Neural progenitor cell (in vitro differentiated cells): ENCODE measurements at regions not wholly inside any gene's neighbourhood (a gene's known extent, or its start where the extent isn't known, plus 50 kb on each side); places are given as distances from the start of the nearest gene placed in this dataset.

Experiments
- DNase-seq: peaks from one replicate; pipeline ENCODE4 v3.0.0-alpha.2; 2016; ENCODE audit warnings: low spot score
- H2AFZ ChIP-seq: fragments of 200-600 bp; sonication (generic); replicated peaks from 2 replicates; pipeline ENCODE4 v1.6.1; 2016; ENCODE audit warnings: antibody characterized with exemption
- H3F3A ChIP-seq: fragments of 200-600 bp; sonication (generic); 2 replicates; pipeline ENCODE4 v1.6.1; 2016; ENCODE audit warnings: antibody characterized with exemption, low read depth
- H3K27ac ChIP-seq: fragments of 200-600 bp; sonication (generic); 2 replicates; pipeline ENCODE4 v1.5.1; 2016; ENCODE audit warnings: mild to moderate bottlenecking
- H3K27me3 ChIP-seq: fragments of 200-600 bp; sonication (generic); 2 replicates; pipeline ENCODE4 v1.6.1; 2016; ENCODE audit warnings: mild to moderate bottlenecking, moderate library complexity
- H3K36me3 ChIP-seq: fragments of 200-600 bp; sonication (generic); 2 replicates; pipeline ENCODE4 v1.5.1; 2016
- H3K4me1 ChIP-seq: fragments of 200-600 bp; sonication (generic); 2 replicates; pipeline ENCODE4 v1.6.1; 2016; ENCODE audit warnings: mixed run types
- H3K4me2 ChIP-seq: fragments of 200-600 bp; sonication (generic); 2 replicates; pipeline ENCODE4 v1.6.1; 2016
- H3K4me3 ChIP-seq: fragments of 200-600 bp; sonication (generic); 2 replicates; pipeline ENCODE4 v1.5.1; 2016
- H3K79me2 ChIP-seq: fragments of 200-600 bp; sonication (generic); 2 replicates; pipeline ENCODE4 v1.6.1; 2016; ENCODE audit warnings: low read depth
- H3K9ac ChIP-seq: fragments of 200-600 bp; sonication (generic); 2 replicates; pipeline ENCODE4 v1.6.1; 2016
- H3K9me3 ChIP-seq: fragments of 200-600 bp; sonication (generic); 2 replicates; pipeline ENCODE4 v1.5.1; 2016; ENCODE audit warnings: low read depth
- H4K20me1 ChIP-seq: fragments of 200-600 bp; sonication (generic); 2 replicates; pipeline ENCODE4 v1.6.1; 2016; ENCODE audit warnings: low read depth
- H3K27ac Mint-ChIP-seq: 3 replicates; pipeline ENCODE4 v1.8.0; 2021; ENCODE audit warnings: mixed read lengths
- H3K27me3 Mint-ChIP-seq: 2 replicates; pipeline ENCODE4 v1.8.0; 2022; ENCODE audit warnings: low read depth, mild to moderate bottlenecking, inconsistent platforms, moderate library complexity, mixed read lengths; ENCODE audit not compliant: insufficient read depth
- H3K36me3 Mint-ChIP-seq: 3 replicates; pipeline ENCODE4 v1.8.0; 2021; ENCODE audit warnings: mixed read lengths
- H3K4me1 Mint-ChIP-seq: 3 replicates; pipeline ENCODE4 v1.8.0; 2021; ENCODE audit warnings: mixed read lengths
- H3K4me3 Mint-ChIP-seq: 3 replicates; pipeline ENCODE4 v1.8.0; 2021; ENCODE audit warnings: mild to moderate bottlenecking, moderate library complexity, mixed read lengths
- H3K9me3 Mint-ChIP-seq: 3 replicates; pipeline ENCODE4 v1.8.0; 2020; ENCODE audit warnings: mixed read lengths
- CTCF ChIP-seq: fragments of 200-600 bp; sonication (generic); IDR thresholded peaks from 2 replicates; pipeline ENCODE4 v1.5.1; 2017; ENCODE audit warnings: antibody characterized with exemption, mild to moderate bottlenecking
- EZH2 ChIP-seq: fragments of 200-600 bp; sonication (generic); IDR thresholded peaks from 2 replicates; pipeline ENCODE4 v1.6.1; 2017; ENCODE audit warnings: antibody characterized with exemption, mild to moderate bottlenecking, moderate library complexity
- EZH2phosphoT487 ChIP-seq: fragments of 200-600 bp; sonication (generic); IDR thresholded peaks from 2 replicates; pipeline ENCODE4 v1.6.1; 2017; ENCODE audit warnings: antibody characterized with exemption

GRCh38 chr5:120101771-120102170, 362.3 kb upstream of the PRR16 start:
- Histone ChIP-seq H3K9me3 (no peaks in the 10 kb centered on the region), H3K36me3 (no peaks in the 10 kb centered on the region), H3K4me2 (no peak overlapping the region), H3K27ac (no peak overlapping the region), H3F3A (no peaks in the 10 kb centered on the region), H2AFZ (no peak overlapping the region), H3K9ac (no peak overlapping the region), H3K27me3 (no peaks in the 10 kb centered on the region), H3K4me3 (no peak overlapping the region), H4K20me1 (no peaks in the 10 kb centered on the region), H3K79me2 (no peaks in the 10 kb centered on the region), H3K4me1 (no peaks in the 10 kb centered on the region)
- Mint-ChIP-seq H3K27ac (no peak overlapping the region), H3K4me3 (no peak overlapping the region), H3K9me3 (no peaks in the 10 kb centered on the region), H3K36me3 (no peaks in the 10 kb centered on the region), H3K27me3 (no peaks in the 10 kb centered on the region), H3K4me1 (no peaks in the 10 kb centered on the region)
- no peak for DNase-seq
- TF ChIP-seq EZH2phosphoT487, result no peak
- no peak for TF ChIP-seq CTCF
- TF ChIP-seq EZH2, result no peak

GRCh38 chr5:120103495-120103894, 360.6 kb upstream of the PRR16 start:
- H3K27ac ChIP-seq, result no peak overlapping the region
- H3K4me3 ChIP-seq, result no peak overlapping the region
- no peaks in the 10 kb centered on the region for H3K9me3 ChIP-seq
- H3K27me3 Mint-ChIP-seq, result no peaks in the 10 kb centered on the region
- no peaks in the 10 kb centered on the region for H4K20me1 ChIP-seq
- no peak overlapping the region for H3K4me3 Mint-ChIP-seq
- TF ChIP-seq CTCF, result no peak
- TF ChIP-seq EZH2, result no peak
- no peak for TF ChIP-seq EZH2phosphoT487
- no peaks in the 10 kb centered on the region for H3K79me2 ChIP-seq
- no peak overlapping the region for H3K27ac Mint-ChIP-seq
- H3K4me2 ChIP-seq, result no peak overlapping the region
- no peaks in the 10 kb centered on the region for H3K4me1 ChIP-seq
- no peaks in the 10 kb centered on the region for H3K9me3 Mint-ChIP-seq
- H2AFZ ChIP-seq, result no peak overlapping the region
- H3K4me1 Mint-ChIP-seq, result no peaks in the 10 kb centered on the region
- H3K27me3 ChIP-seq, result no peaks in the 10 kb centered on the region
- DNase-seq, result no peak
- H3F3A ChIP-seq, result no peaks in the 10 kb centered on the region
- H3K36me3 Mint-ChIP-seq, result no peaks in the 10 kb centered on the region
- H3K9ac ChIP-seq, result no peak overlapping the region
- H3K36me3 ChIP-seq, result no peaks in the 10 kb centered on the region

GRCh38 chr5:120106912-120107525, 357.1 kb upstream of the PRR16 start:
- no peak overlapping the region for H2AFZ ChIP-seq
- no peak overlapping the region for H3K4me3 ChIP-seq
- no peaks in the 10 kb centered on the region for H3K4me1 ChIP-seq
- H4K20me1 ChIP-seq, result no peaks in the 10 kb centered on the region
- no peak overlapping the region for H3K27ac Mint-ChIP-seq
- H3K36me3 ChIP-seq, result no peaks in the 10 kb centered on the region
- H3K36me3 Mint-ChIP-seq, result no peaks in the 10 kb centered on the region
- H3K9ac ChIP-seq, result no peak overlapping the region
- H3F3A ChIP-seq, result no peaks in the 10 kb centered on the region
- no peak overlapping the region for H3K4me3 Mint-ChIP-seq
- no peak for DNase-seq
- no peaks in the 10 kb centered on the region for H3K27me3 ChIP-seq
- peaks cover 2% of the 10 kb centered on the region for H3K9me3 Mint-ChIP-seq
- H3K4me1 Mint-ChIP-seq, result no peaks in the 10 kb centered on the region
- no peak overlapping the region for H3K4me2 ChIP-seq
- H3K9me3 ChIP-seq, result no peaks in the 10 kb centered on the region
- H3K27ac ChIP-seq, result no peak overlapping the region
- no peak for TF ChIP-seq EZH2phosphoT487
- TF ChIP-seq EZH2, result no peak
- TF ChIP-seq CTCF, result no peak
- no peaks in the 10 kb centered on the region for H3K27me3 Mint-ChIP-seq
- H3K79me2 ChIP-seq, result no peaks in the 10 kb centered on the region
